ENCODE measurements at regions not wholly inside any gene's neighbourhood (a gene's known extent, or its start where the extent isn't known, plus 50 kb on each side); places are given as distances from the start of the nearest gene placed in this dataset.

DNA sequence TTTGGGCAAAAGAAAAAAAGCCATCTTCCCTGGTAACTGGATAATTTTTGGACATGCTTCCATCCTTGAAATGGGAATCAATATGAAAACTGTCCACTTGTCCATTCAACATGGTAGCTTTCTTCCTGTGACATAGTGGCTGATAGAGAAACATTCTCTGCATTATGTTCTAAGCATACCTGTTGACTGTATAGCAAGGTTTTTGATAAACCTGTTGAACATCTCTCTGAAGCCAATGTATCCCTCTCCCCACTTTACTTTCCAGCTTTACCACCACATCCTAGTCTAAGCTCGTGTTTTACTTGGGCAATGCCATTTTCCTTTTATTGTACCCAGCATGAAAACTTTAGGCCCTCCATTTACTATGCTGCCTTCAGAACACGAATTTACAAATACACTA is 630.1 kb downstream of the TOX3 start:
- TF ChIP-seq, protein P1, sequence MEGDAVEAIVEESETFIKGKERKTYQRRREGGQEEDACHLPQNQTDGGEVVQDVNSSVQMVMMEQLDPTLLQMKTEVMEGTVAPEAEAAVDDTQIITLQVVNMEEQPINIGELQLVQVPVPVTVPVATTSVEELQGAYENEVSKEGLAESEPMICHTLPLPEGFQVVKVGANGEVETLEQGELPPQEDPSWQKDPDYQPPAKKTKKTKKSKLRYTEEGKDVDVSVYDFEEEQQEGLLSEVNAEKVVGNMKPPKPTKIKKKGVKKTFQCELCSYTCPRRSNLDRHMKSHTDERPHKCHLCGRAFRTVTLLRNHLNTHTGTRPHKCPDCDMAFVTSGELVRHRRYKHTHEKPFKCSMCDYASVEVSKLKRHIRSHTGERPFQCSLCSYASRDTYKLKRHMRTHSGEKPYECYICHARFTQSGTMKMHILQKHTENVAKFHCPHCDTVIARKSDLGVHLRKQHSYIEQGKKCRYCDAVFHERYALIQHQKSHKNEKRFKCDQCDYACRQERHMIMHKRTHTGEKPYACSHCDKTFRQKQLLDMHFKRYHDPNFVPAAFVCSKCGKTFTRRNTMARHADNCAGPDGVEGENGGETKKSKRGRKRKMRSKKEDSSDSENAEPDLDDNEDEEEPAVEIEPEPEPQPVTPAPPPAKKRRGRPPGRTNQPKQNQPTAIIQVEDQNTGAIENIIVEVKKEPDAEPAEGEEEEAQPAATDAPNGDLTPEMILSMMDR (IDR thresholded peaks at IDR 0.05; ENCODE audit: low read depth, low read length) = no peak
- no peak for TF ChIP-seq EZH2phosphoT487 (IDR thresholded peaks at IDR 0.05; ENCODE audit: low read depth)
- Histone ChIP-seq H3K4me1 (ENCODE audit: low read length) (no peaks in the 10 kb centered on the region), H3K79me2 (ENCODE audit: low read length) (no peaks in the 10 kb centered on the region), H3K27ac (ENCODE audit: low read length) (no peak overlapping the region), H3K36me3 (replicated peaks; ENCODE audit: low read depth, low read length) (no peaks in the 10 kb centered on the region), H3K4me3 (ENCODE audit: low read length) (no peak overlapping the region), H3K9ac (ENCODE audit: low read length) (no peak overlapping the region), H3K9me3 (ENCODE audit: insufficient read depth, low read length) (no peaks in the 10 kb centered on the region), H3K27me3 (ENCODE audit: low read depth, low read length) (no peaks in the 10 kb centered on the region), H4K20me1 (ENCODE audit: insufficient read depth, low read length) (no peaks in the 10 kb centered on the region), H2AFZ (ENCODE audit: low read depth, low read length) (no peak overlapping the region), H3K4me2 (ENCODE audit: low read length) (no peak overlapping the region)

DNA sequence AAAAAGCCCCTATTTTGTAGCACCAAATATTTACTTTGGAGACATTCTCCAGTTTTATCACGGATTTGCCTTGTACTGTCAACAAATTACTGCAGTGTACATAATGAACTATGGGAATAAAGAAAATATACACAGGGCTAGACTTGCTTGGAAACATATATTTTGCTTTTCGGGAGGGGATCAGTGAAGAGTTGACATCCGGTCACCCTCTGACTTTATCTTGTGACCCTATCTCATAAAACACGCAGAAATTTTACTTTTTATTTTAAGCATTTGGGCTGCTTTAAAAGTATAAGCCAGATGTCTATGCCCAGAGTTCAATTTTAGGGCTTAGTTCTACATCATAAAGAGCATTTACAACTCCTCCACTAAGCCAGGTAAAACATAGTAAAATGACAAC is 630.7 kb downstream of the TOX3 start:
- Histone ChIP-seq H3K4me2 (ENCODE audit: low read length) (no peak overlapping the region), H3K9ac (ENCODE audit: low read length) (no peak overlapping the region), H3K9me3 (ENCODE audit: insufficient read depth, low read length) (no peaks in the 10 kb centered on the region), H2AFZ (ENCODE audit: low read depth, low read length) (no peak overlapping the region), H4K20me1 (ENCODE audit: insufficient read depth, low read length) (no peaks in the 10 kb centered on the region), H3K27me3 (ENCODE audit: low read depth, low read length) (no peaks in the 10 kb centered on the region), H3K4me1 (ENCODE audit: low read length) (no peaks in the 10 kb centered on the region), H3K36me3 (replicated peaks; ENCODE audit: low read depth, low read length) (no peaks in the 10 kb centered on the region), H3K27ac (ENCODE audit: low read length) (no peak overlapping the region), H3K4me3 (ENCODE audit: low read length) (no peak overlapping the region), H3K79me2 (ENCODE audit: low read length) (no peaks in the 10 kb centered on the region)
- TF ChIP-seq EZH2phosphoT487 (IDR thresholded peaks at IDR 0.05; ENCODE audit: low read depth) = no peak
- TF ChIP-seq, protein P1 (IDR thresholded peaks at IDR 0.05; ENCODE audit: low read depth, low read length) = no peak

DNA sequence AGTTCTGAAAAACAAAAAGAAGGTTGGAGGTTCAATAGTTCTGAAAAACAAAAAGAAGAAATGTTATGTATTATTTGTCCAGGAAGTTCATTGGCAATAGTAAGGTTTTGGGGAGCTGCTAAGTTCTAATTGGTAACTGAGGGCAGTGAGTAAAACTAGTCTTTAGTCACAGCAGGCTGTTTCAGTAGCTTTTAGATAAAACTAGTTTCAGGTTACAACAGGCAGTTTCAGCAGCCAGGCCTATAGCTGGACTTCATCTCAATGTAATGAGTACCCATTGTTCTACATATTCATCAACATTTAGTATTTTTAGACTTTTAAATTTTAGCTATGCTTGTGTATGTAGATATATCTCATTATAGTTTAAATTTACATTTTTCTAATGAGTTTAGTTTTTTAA is 639.3 kb downstream of the TOX3 start:
- Histone ChIP-seq H3K36me3 (replicated peaks; ENCODE audit: low read depth, low read length) (no peaks in the 10 kb centered on the region), H3K9ac (ENCODE audit: low read length) (no peak overlapping the region), H3K4me2 (ENCODE audit: low read length) (no peak overlapping the region), H3K9me3 (ENCODE audit: insufficient read depth, low read length) (no peaks in the 10 kb centered on the region), H3K27me3 (ENCODE audit: low read depth, low read length) (no peaks in the 10 kb centered on the region), H3K4me1 (ENCODE audit: low read length) (no peaks in the 10 kb centered on the region), H3K4me3 (ENCODE audit: low read length) (no peak overlapping the region), H2AFZ (ENCODE audit: low read depth, low read length) (no peak overlapping the region), H3K79me2 (ENCODE audit: low read length) (no peaks in the 10 kb centered on the region), H4K20me1 (ENCODE audit: insufficient read depth, low read length) (no peaks in the 10 kb centered on the region), H3K27ac (ENCODE audit: low read length) (no peak overlapping the region)
- TF ChIP-seq EZH2phosphoT487 (IDR thresholded peaks at IDR 0.05; ENCODE audit: low read depth) = no peak
- TF ChIP-seq, protein P1 (IDR thresholded peaks at IDR 0.05; ENCODE audit: low read depth, low read length) = no peak

DNA sequence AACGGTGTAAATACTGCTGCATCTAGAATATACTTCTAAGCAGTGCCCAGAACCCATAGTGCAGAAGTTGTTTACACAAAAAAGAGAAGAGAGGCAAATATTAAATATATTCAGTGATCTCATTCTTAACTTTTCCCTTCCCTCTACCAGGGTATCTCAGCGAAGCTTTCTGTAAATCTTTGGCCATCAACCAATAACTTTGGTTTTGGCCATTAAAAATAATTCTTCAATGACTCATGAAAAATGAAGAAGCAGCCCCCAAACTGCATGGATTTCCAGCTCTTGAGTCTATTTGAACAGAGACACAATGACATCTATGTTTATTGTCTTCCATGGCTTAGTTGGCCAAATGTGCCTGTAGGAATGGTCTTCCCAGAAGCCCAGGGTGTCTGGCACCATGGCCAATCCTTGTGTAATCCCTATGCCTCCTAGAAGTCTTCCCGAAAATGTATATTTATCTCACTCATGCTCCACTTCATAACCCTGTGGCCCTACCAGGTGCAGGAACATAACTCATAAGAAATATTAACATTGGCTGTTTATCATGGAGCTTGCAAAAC is 646.6 kb downstream of the TOX3 start:
- H3K4me2 ChIP-seq (ENCODE audit: low read length) = no peak overlapping the region
- H3K9me3 ChIP-seq (ENCODE audit: insufficient read depth, low read length) = no peaks in the 10 kb centered on the region
- H4K20me1 ChIP-seq (ENCODE audit: insufficient read depth, low read length) = no peaks in the 10 kb centered on the region
- H3K79me2 ChIP-seq (ENCODE audit: low read length) = no peaks in the 10 kb centered on the region
- H3K4me3 ChIP-seq (ENCODE audit: low read length) = no peak overlapping the region
- H3K27me3 ChIP-seq (ENCODE audit: low read depth, low read length) = no peaks in the 10 kb centered on the region
- H3K36me3 ChIP-seq (replicated peaks; ENCODE audit: low read depth, low read length) = no peaks in the 10 kb centered on the region
- no peak overlapping the region for H3K27ac ChIP-seq (ENCODE audit: low read length)
- TF ChIP-seq, protein P1 (IDR thresholded peaks at IDR 0.05; ENCODE audit: low read depth, low read length) = no peak
- TF ChIP-seq EZH2phosphoT487 (IDR thresholded peaks at IDR 0.05; ENCODE audit: low read depth) = no peak
- H3K9ac ChIP-seq (ENCODE audit: low read length) = no peak overlapping the region
- H3K4me1 ChIP-seq (ENCODE audit: low read length) = no peaks in the 10 kb centered on the region
- no peak overlapping the region for H2AFZ ChIP-seq (ENCODE audit: low read depth, low read length)
